GM21390 (cell line): ENCODE measurements at regions not wholly inside any gene's neighbourhood (a gene's known extent, or its start where the extent isn't known, plus 50 kb on each side); places are given as distances from the start of the nearest gene placed in this dataset.

Experiments
- ATAC-seq: cut with Tn5 transposase; IDR thresholded peaks from one replicate; pipeline ENCODE4 v1.9.1; 2021; ENCODE audit not compliant: unreplicated experiment

GRCh38 chr12:89257340-89257739 is 95.0 kb downstream of the DUSP6 start:
- ATAC-seq = no peak

- no peak for ATAC-seq
Observed at GRCh38 chr12:89256060-89256459, 96.2 kb downstream of the DUSP6 start.

GRCh38 chr12:89253488-89253887 is 98.8 kb downstream of the DUSP6 start:
- no peak for ATAC-seq

- ATAC-seq = no peak
Observed at GRCh38 chr12:89252284-89252683, 100.0 kb downstream of the DUSP6 start.

- no peak for ATAC-seq
Observed at GRCh38 chr12:89251342-89252271, 100.7 kb downstream of the DUSP6 start.

GRCh38 chr12:89250636-89251035 is 101.7 kb downstream of the DUSP6 start:
- no peak for ATAC-seq

- no peak for ATAC-seq
Observed at GRCh38 chr12:89250213-89250612, 102.1 kb downstream of the DUSP6 start.

GRCh38 chr12:89247967-89248366 is 104.3 kb downstream of the DUSP6 start:
- no peak for ATAC-seq

GRCh38 chr12:89247541-89247942 is 104.8 kb downstream of the DUSP6 start:
- ATAC-seq = no peak

- no peak for ATAC-seq
Observed at GRCh38 chr12:89245090-89245489, 107.2 kb downstream of the DUSP6 start.

- peak; percentile 60 for ATAC-seq
Observed at GRCh38 chr12:89244536-89244935, 107.8 kb downstream of the DUSP6 start.

- no peak for ATAC-seq
Observed at GRCh38 chr12:89243771-89244170, 108.5 kb downstream of the DUSP6 start.

- ATAC-seq = no peak
Observed at GRCh38 chr12:89239534-89239933, 112.8 kb downstream of the DUSP6 start.

GRCh38 chr12:89238593-89238992 is 113.7 kb downstream of the DUSP6 start:
- ATAC-seq = no peak

GRCh38 chr12:89237763-89238162 is 114.5 kb downstream of the DUSP6 start:
- no peak for ATAC-seq

GRCh38 chr12:89236748-89237383 is 115.4 kb downstream of the DUSP6 start:
- no peak for ATAC-seq

- no peak for ATAC-seq
Observed at GRCh38 chr12:89236237-89236636, 116.1 kb downstream of the DUSP6 start.

- ATAC-seq = no peak
Observed at GRCh38 chr12:89235189-89235993, 116.9 kb downstream of the DUSP6 start.

GRCh38 chr12:89234324-89235114 is 117.8 kb downstream of the DUSP6 start:
- ATAC-seq = no peak

- ATAC-seq = no peak
Observed at GRCh38 chr12:89231686-89232085, 120.6 kb downstream of the DUSP6 start.
